Activated gamma-delta T cell (primary cell): ENCODE measurements at regions not wholly inside any gene's neighbourhood (a gene's known extent, or its start where the extent isn't known, plus 50 kb on each side); places are given as distances from the start of the nearest gene placed in this dataset.

Experiments used
- DNase-seq: peaks from one replicate; lab custom pipeline; 2025; lab: John Stamatoyannopoulos, UW

GRCh38 chr12:116381744-116382685, 104.5 kb upstream of the MED13L start:
- no peak for DNase-seq

- DNase-seq: no peak
These were observed 105.4 kb upstream of the MED13L start for GRCh38 chr12:116382686-116383530.

- no peak for DNase-seq
These were observed 106.7 kb upstream of the MED13L start for GRCh38 chr12:116384175-116384574.

GRCh38 chr12:116384691-116385485, 107.4 kb upstream of the MED13L start:
- DNase-seq: no peak

- DNase-seq: no peak
These were observed 108.2 kb upstream of the MED13L start for GRCh38 chr12:116385486-116386217.

GRCh38 chr12:116389326-116389725, 111.8 kb upstream of the MED13L start:
- no peak for DNase-seq

GRCh38 chr12:116389990-116390389, 112.5 kb upstream of the MED13L start:
- no peak for DNase-seq

- no peak for DNase-seq
These were observed 113.2 kb upstream of the MED13L start for GRCh38 chr12:116390401-116391335.

GRCh38 chr12:116391501-116391900, 114.0 kb upstream of the MED13L start:
- DNase-seq: no peak

- no peak for DNase-seq
These were observed 114.6 kb upstream of the MED13L start for GRCh38 chr12:116392061-116392460.

- DNase-seq: no peak
These were observed 115.8 kb upstream of the MED13L start for GRCh38 chr12:116393255-116393654.

- DNase-seq: no peak
These were observed 116.6 kb upstream of the MED13L start for GRCh38 chr12:116393859-116394650.

GRCh38 chr12:116395396-116395795, 117.9 kb upstream of the MED13L start:
- no peak for DNase-seq

GRCh38 chr12:116397148-116397547, 119.7 kb upstream of the MED13L start:
- no peak for DNase-seq

- DNase-seq: no peak
These were observed 120.7 kb upstream of the MED13L start for GRCh38 chr12:116398193-116398592.

GRCh38 chr12:116399055-116399454, 121.6 kb upstream of the MED13L start:
- DNase-seq: no peak

- no peak for DNase-seq
These were observed 123.3 kb upstream of the MED13L start for GRCh38 chr12:116400636-116401372.

GRCh38 chr12:116401565-116401964, 124.1 kb upstream of the MED13L start:
- DNase-seq: no peak
